HEK293 (cell line): ENCODE measurements at regions not wholly inside any gene's neighbourhood (a gene's known extent, or its start where the extent isn't known, plus 50 kb on each side); places are given as distances from the start of the nearest gene placed in this dataset.

ENCODE experiments used
- CTCF ChIA-PET: fragments of 350-600 bp; formaldehyde crosslinking; extraction: SDS; loops from one replicate; lab custom pipeline; 2021; ENCODE audit warnings: antibody characterized with exemption; lab: Yijun Ruan, JAX
- POLR2A ChIA-PET: fragments of 300-600 bp; formaldehyde crosslinking; extraction: SDS; loops from one replicate; lab custom pipeline; 2020; ENCODE audit warnings: antibody characterized with exemption, inconsistent platforms; lab: Yijun Ruan, JAX
- H3K27ac ChIP-seq: fragments of 200-500 bp; sonication (Bioruptor generic); 2 replicates; pipeline ENCODE4 v1.5.1; 2014; ENCODE audit warnings: low read depth, low read length, control low read depth, inconsistent platforms; ENCODE audit errors: extremely low read depth
- H3K36me3 ChIP-seq, 2 experiments: fragments of 200-500 bp in 1 of 2; sonication (Bioruptor generic) in 1 of 2; 1 replicate in 1 of 2; 2 replicates in 1 of 2; pipeline ENCODE4 v1.5.1; 2014 to 2017; ENCODE audit warnings: inconsistent platforms in 2 of 2, low read length in 2 of 2; ENCODE audit not compliant: control insufficient read depth in 2 of 2, insufficient read depth in 1 of 2
- H3K4me1 ChIP-seq: fragments of 200-500 bp; sonication (Bioruptor generic); 2 replicates; pipeline ENCODE4 v1.5.1; 2014; ENCODE audit warnings: mild to moderate bottlenecking, low read length, inconsistent platforms; ENCODE audit not compliant: control insufficient read depth, insufficient read depth
- H3K4me3 ChIP-seq: 2 replicates; pipeline ENCODE4 v1.5.1; 2011; ENCODE audit warnings: low read depth, mild to moderate bottlenecking, control low read depth, low read length, moderate library complexity
- H3K9me3 ChIP-seq: fragments of 200-500 bp; sonication (Bioruptor generic); 2 replicates; pipeline ENCODE4 v1.5.1; 2014; ENCODE audit warnings: low read depth, low read length, inconsistent platforms; ENCODE audit not compliant: control insufficient read depth, insufficient read depth
- ATF2 ChIP-seq: fragments of 450-650 bp; formaldehyde crosslinking; IDR thresholded peaks from 2 replicates; pipeline ENCODE4 v1.5.1; 2016; ENCODE audit warnings: missing biosample characterization, missing genetic modification characterization, low read depth
- ELK4 ChIP-seq: IDR thresholded peaks from 2 replicates; pipeline ENCODE4 v1.6.1; 2011; ENCODE audit warnings: mild to moderate bottlenecking, low read depth, low read length, borderline replicate concordance
- GLI4 ChIP-seq: fragments of 450-650 bp; formaldehyde crosslinking; IDR thresholded peaks from 2 replicates; pipeline ENCODE4 v1.5.1; 2016; ENCODE audit warnings: missing biosample characterization, missing genetic modification characterization
- SETDB1 ChIP-seq: IDR thresholded peaks from one replicate; pipeline ENCODE4 v1.6.1; 2017; ENCODE audit warnings: mild to moderate bottlenecking, low read length, moderate library complexity, mixed read lengths; ENCODE audit not compliant: insufficient read length
- TRIM28 ChIP-seq: IDR thresholded peaks from 2 replicates; pipeline ENCODE4 v1.6.1; 2011; ENCODE audit warnings: low read length, control low read depth, borderline replicate concordance
- ZNF138 ChIP-seq: fragments of 450-650 bp; formaldehyde crosslinking; IDR thresholded peaks from 2 replicates; pipeline ENCODE4 v1.5.1; 2016; ENCODE audit warnings: missing biosample characterization, missing genetic modification characterization, borderline replicate concordance
- ZNF155 ChIP-seq: fragments of 450-650 bp; formaldehyde crosslinking; IDR thresholded peaks from 2 replicates; pipeline ENCODE4 v1.5.1; 2016; ENCODE audit warnings: missing biosample characterization, missing genetic modification characterization
- ZNF169 ChIP-seq: fragments of 450-650 bp; formaldehyde crosslinking; IDR thresholded peaks from 2 replicates; pipeline ENCODE4 v1.5.1; 2016; ENCODE audit warnings: missing biosample characterization, missing genetic modification characterization
- ZNF292 ChIP-seq: fragments of 450-650 bp; formaldehyde crosslinking; IDR thresholded peaks from 2 replicates; pipeline ENCODE4 v1.5.1; 2016; ENCODE audit warnings: low read depth, missing biosample characterization, missing genetic modification characterization, borderline replicate concordance
- ZNF311 ChIP-seq: fragments of 450-650 bp; formaldehyde crosslinking; IDR thresholded peaks from 2 replicates; pipeline ENCODE4 v1.5.1; 2017; ENCODE audit warnings: missing biosample characterization, missing genetic modification characterization, borderline replicate concordance
- ZNF433 ChIP-seq: fragments of 450-650 bp; formaldehyde crosslinking; IDR thresholded peaks from 2 replicates; pipeline ENCODE4 v1.5.1; 2016; ENCODE audit warnings: missing biosample characterization, missing genetic modification characterization, low read depth
- ZNF449 ChIP-seq: fragments of 450-650 bp; formaldehyde crosslinking; IDR thresholded peaks from 2 replicates; pipeline ENCODE4 v1.5.1; 2017; ENCODE audit warnings: missing biosample characterization, mild to moderate bottlenecking, missing genetic modification characterization, moderate library complexity
- ZNF514 ChIP-seq: fragments of 450-650 bp; formaldehyde crosslinking; IDR thresholded peaks from 2 replicates; pipeline ENCODE4 v1.5.1; 2016; ENCODE audit warnings: missing biosample characterization, missing genetic modification characterization
- ZNF518A ChIP-seq: fragments of 450-650 bp; formaldehyde crosslinking; conservative IDR thresholded peaks from 2 replicates; pipeline ENCODE4 v1.5.1; 2016; ENCODE audit warnings: low read depth, missing biosample characterization, missing genetic modification characterization
- ZNF639 ChIP-seq: fragments of 450-650 bp; formaldehyde crosslinking; IDR thresholded peaks from 2 replicates; pipeline ENCODE4 v1.5.1; 2016; ENCODE audit warnings: missing biosample characterization, missing genetic modification characterization

- ChIA-PET CTCF (no interaction called here), POLR2A (no interaction called here)
- TF ChIP-seq ZNF169 = no peak
- no peak for TF ChIP-seq GLI4 (tag by site-specific recombination)
- no peak for TF ChIP-seq ZNF514 (tag by site-specific recombination)
- TF ChIP-seq ZNF155 = no peak
- TF ChIP-seq ZNF311 (tag by site-specific recombination) = no peak
- TF ChIP-seq ATF2 (tag by site-specific recombination) = no peak
- no peak for TF ChIP-seq ZNF292 (tag by site-specific recombination)
- TF ChIP-seq ZNF449 = no peak
- TF ChIP-seq TRIM28 = no peak
- no peak for TF ChIP-seq SETDB1
- TF ChIP-seq ELK4 = no peak
- TF ChIP-seq ZNF433 (tag by site-specific recombination) = no peak
- TF ChIP-seq ZNF639 (tag by site-specific recombination) = no peak
- no peak for TF ChIP-seq ZNF138
- no peak for TF ChIP-seq ZNF518A (tag by site-specific recombination)
- Histone ChIP-seq H3K4me3 (no peak overlapping the region), H3K27ac (no peak overlapping the region), H3K36me3 (no peaks in the 10 kb centered on the region), H3K4me1 (no peaks in the 10 kb centered on the region), H3K9me3 (no peaks in the 10 kb centered on the region)
Measured at GRCh38 chr10:128377364-128377987, 251.3 kb upstream of the MKI67 start.
